GDM1 (cell line): ENCODE measurements at regions not wholly inside any gene's neighbourhood (a gene's known extent, or its start where the extent isn't known, plus 50 kb on each side); places are given as distances from the start of the nearest gene placed in this dataset.

Source experiments
- DNase-seq: peaks from one replicate; lab custom pipeline; 2025; lab: John Stamatoyannopoulos, UW

DNA sequence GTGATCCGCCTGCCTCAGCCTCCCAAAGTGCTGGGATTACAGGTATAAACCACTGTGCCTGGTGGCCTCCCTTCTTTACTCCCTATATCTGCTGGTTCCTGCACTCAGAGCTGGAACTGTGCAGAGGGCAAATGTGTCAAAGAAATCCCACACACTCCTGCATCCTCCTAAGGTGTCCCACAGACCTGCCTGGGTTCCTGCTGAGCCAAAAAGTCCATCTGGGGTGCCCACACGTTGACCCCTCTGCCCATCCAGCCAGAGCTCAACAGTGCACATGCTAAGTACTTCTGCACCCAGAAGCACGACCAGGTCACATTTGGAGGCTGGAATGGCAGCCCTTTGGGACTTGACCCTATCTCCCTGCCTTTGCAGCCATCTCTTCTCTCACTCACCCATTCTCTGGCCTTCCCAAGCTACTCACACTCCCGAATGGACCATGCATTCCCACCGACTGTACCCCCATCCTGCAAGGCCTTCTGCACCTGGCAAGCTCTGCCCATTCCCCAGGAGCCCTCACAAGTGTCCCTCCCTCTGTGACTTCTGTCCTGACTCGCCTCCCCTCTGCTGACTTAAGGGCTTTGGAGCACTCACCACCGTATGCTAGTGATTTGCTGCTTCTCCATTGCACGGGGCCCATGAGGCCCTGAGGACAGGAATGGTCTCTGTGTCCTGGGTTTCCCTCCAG lies 152.1 kb downstream of the KCTD15 start:
- DNase-seq = no peak

GRCh38 chr19:33950091-33950750 lies 153.6 kb downstream of the KCTD15 start:
- DNase-seq = no peak

GRCh38 chr19:33953023-33953422 lies 156.4 kb downstream of the KCTD15 start:
- no peak for DNase-seq

GRCh38 chr19:33953592-33953991 lies 156.9 kb downstream of the KCTD15 start:
- no peak for DNase-seq

DNA sequence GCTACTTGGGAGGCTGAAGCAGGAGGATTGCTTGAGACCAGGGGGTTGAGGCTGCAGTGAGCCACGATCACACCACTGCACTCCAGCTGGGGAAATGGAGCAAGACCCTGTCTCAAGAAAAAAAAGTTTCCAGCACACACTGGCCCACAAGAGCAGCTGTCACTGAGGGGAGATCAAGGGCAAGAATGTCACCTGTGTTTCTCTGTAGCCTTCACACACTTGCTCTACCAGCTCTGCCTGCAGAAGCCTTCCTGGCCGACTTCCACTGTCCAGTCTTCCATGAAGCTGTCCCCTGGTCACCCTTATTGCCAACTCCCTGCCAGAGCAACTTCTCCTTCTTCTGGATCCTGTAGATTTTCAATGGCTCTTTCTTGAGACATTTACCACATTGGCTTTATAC lies 158.0 kb downstream of the KCTD15 start:
- no peak for DNase-seq

GRCh38 chr19:33956941-33957340 lies 160.3 kb downstream of the KCTD15 start:
- DNase-seq = no peak

DNA sequence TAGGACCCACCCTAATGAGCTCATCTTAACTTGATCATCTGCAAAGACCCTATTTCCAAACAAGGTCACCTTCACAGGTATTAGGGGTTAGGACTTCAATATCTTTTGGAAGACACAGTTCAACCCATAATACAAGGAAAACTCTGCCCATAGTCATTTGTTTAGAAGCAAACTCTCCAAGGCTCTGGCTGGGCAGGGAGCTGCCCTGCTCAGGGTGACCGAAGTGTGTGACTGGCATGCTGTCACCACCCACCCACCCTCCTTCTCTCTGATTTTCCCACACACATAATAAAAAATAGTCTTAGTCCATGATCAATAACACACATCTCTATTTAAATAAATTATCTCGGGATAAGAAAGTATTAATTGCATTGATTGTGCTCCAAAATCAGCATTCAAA lies 161.1 kb downstream of the KCTD15 start:
- DNase-seq = no peak

- no peak for DNase-seq
These were observed 163.9 kb downstream of the KCTD15 start for GRCh38 chr19:33960566-33960965.

DNA sequence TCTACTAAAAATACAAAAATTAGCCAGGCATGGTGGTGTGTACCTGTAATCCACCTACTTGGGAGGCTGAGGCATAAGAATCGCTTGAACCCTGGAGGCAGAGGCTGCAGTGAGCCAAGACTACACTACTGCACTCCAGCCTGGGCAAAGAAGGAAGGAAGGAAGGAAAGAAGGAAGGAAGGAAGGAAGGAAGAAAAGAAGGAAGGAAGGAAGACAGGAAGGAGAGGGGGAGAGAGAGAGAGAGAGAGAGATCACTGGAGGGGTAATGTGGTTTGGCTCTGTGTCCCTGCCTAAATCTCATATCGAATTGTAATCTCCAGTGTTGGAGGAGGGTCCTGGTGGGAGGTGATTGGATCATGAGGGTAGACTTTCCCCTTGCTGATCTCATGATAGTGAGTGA lies 165.5 kb downstream of the KCTD15 start:
- no peak for DNase-seq

- DNase-seq = no peak
These were observed 166.8 kb downstream of the KCTD15 start for GRCh38 chr19:33963514-33963913.

- no peak for DNase-seq
These were observed 174.4 kb downstream of the KCTD15 start for GRCh38 chr19:33971073-33971472.

GRCh38 chr19:33977756-33978685 lies 181.4 kb downstream of the KCTD15 start:
- no peak for DNase-seq

GRCh38 chr19:33982706-33983105 lies 186.0 kb downstream of the KCTD15 start:
- DNase-seq = no peak

- no peak for DNase-seq
These were observed 183.7 kb upstream of the LSM14A start for GRCh38 chr19:33988601-33989000.

DNA sequence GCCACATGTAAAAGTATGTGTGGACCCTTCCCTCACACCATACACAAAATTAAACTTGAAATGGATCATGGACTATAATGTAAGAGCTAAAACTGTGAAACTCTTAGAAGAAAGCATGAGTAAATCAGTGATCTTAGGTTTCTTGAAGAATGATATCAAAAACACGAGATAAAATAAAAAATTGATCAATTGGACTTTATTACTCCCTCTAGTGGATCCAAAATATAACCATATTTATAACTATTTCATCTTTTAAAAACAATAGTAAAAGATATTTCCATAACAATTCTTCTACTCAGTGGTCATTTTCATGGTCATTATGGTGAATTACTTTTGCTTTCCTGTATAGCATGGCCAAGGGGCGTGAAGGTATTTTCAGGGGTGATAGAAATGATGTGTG lies 174.6 kb upstream of the LSM14A start:
- DNase-seq = no peak

GRCh38 chr19:33998302-33998701 lies 174.0 kb upstream of the LSM14A start:
- no peak for DNase-seq

DNA sequence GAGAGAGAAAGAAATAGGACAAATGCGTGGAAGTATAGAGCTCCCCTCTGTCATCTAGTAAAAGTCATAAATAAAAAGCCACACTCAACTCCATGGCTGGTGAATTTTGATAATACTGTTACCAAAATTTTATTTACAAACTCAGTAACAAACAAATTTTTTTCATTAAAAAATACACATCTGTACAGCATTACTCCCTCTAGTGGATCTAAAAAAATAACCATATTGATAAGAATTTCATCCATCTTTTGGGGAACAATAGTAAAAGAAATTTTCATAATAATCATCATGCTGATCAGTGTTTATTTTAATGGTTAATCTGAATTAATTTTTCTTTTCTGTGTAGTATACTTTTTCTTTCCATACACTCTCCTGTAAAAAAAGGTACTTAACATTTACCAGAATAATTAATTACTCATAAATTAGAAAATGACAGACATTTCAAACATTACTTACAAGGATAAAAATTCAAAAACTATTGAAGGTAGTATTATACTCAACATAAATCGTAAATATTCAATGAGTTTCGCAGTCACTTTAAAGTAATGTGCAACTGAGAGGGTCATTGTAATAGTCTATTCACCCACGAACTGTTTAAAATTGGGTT lies 173.5 kb upstream of the LSM14A start:
- DNase-seq = no peak

- DNase-seq = no peak
These were observed 155.3 kb upstream of the LSM14A start for GRCh38 chr19:34017024-34017423.

- DNase-seq = no peak
These were observed 154.7 kb upstream of the LSM14A start for GRCh38 chr19:34017601-34018000.

DNA sequence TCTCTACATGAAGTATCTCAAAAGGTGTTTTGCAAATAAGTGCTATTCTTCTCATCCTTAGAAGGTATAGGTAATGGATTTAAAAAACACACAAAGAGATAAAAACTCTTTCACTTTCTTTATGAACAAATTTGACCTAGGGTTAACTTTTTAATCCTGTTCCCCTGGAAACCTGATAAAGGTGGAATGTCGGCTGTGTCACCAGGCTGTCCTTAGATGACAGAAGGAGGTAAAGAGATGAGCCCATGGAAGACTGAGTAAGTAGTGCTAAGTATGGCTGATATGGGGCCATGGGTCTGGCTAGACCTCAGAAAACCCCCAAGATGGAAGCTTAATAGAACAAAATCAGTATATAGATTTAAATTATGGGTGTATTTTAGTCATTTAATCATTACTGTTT lies 153.8 kb upstream of the LSM14A start:
- no peak for DNase-seq

DNA sequence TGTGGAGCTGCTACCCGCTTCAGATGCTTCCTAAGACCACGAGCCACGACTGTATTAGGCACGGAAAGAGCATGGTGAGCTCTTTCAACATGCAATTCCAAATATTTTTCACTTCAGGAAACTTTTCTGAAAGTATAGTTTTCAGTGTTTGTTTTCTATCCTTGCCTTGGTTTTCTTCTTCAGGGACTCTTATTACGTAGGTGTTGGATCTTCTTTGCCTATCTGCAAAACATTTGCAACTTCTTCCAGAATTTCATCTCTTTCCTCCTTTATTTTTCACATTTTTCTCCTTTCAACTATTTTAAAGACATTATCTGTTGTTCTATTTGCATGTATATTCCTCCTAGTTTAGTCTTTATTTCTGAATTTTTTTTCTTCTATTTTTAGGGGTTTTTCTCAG lies 148.9 kb upstream of the LSM14A start:
- DNase-seq = no peak

DNA sequence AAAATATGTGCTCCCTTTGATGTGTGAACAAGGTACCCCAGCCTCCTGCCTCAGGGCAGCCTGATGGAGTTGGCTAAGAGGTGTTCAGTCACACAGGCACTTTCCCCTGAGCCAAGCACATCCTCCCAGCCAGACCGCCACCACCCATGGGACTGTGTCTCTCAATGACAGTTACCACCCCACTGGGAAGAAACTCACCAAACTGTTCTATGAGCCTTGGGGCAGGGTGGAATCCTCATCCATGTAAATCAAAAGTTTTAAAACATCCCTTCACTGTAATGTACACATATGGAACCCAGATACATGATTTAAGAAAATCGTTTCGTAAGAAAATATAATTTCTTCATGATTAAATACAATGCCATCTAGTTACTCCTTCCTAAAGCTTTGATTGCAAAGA lies 138.4 kb upstream of the LSM14A start:
- no peak for DNase-seq
